GM21529 (cell line): ENCODE measurements at regions not wholly inside any gene's neighbourhood (a gene's known extent, or its start where the extent isn't known, plus 50 kb on each side); places are given as distances from the start of the nearest gene placed in this dataset.
"Not testable (repeated sequence)": the region's sequence is repeated elsewhere in the genome, so short reads cannot be mapped to it uniquely, and the experiment has no call there.

Experiments
- ATAC-seq: cut with Tn5 transposase; IDR thresholded peaks from one replicate; pipeline ENCODE4 v1.9.1; 2021; ENCODE audit not compliant: unreplicated experiment

- ATAC-seq: no peak
Observed at GRCh38 chrX:113157496-113157895, 316.9 kb upstream of the AMOT start.

- ATAC-seq: not testable (repeated sequence)
Observed at GRCh38 chrX:113154315-113154714, 313.7 kb upstream of the AMOT start.

GRCh38 chrX:113136836-113137235, 296.2 kb upstream of the AMOT start:
- ATAC-seq: no peak

- no peak for ATAC-seq
Observed at GRCh38 chrX:113133316-113133715, 292.7 kb upstream of the AMOT start.

GRCh38 chrX:113124693-113125092, 284.1 kb upstream of the AMOT start:
- no peak for ATAC-seq

GRCh38 chrX:113075521-113075920, 234.9 kb upstream of the AMOT start:
- no peak for ATAC-seq

- ATAC-seq: no peak
Observed at GRCh38 chrX:113059714-113060113, 219.1 kb upstream of the AMOT start.

- ATAC-seq: no peak
Observed at GRCh38 chrX:113058634-113059033, 218.0 kb upstream of the AMOT start.

- no peak for ATAC-seq
Observed at GRCh38 chrX:113048896-113049295, 208.3 kb upstream of the AMOT start.

- ATAC-seq: no peak
Observed at GRCh38 chrX:113048480-113048879, 207.8 kb upstream of the AMOT start.

GRCh38 chrX:113033966-113034680, 193.5 kb upstream of the AMOT start:
- no peak for ATAC-seq

- no peak for ATAC-seq
Observed at GRCh38 chrX:113019958-113020357, 179.3 kb upstream of the AMOT start.

- ATAC-seq: no peak
Observed at GRCh38 chrX:113009837-113010236, 169.2 kb upstream of the AMOT start.

GRCh38 chrX:113009029-113009428, 168.4 kb upstream of the AMOT start:
- ATAC-seq: no peak

GRCh38 chrX:113001836-113002235, 161.2 kb upstream of the AMOT start:
- ATAC-seq: no peak

GRCh38 chrX:112997991-112998390, 157.4 kb upstream of the AMOT start:
- ATAC-seq: no peak

GRCh38 chrX:112991801-112992200, 151.2 kb upstream of the AMOT start:
- no peak for ATAC-seq

GRCh38 chrX:112979879-112980278, 139.2 kb upstream of the AMOT start:
- ATAC-seq: no peak

- no peak for ATAC-seq
Observed at GRCh38 chrX:112968351-112969133, 127.9 kb upstream of the AMOT start.

- no peak for ATAC-seq
Observed at GRCh38 chrX:112967903-112968302, 127.3 kb upstream of the AMOT start.

GRCh38 chrX:112967341-112967740, 126.7 kb upstream of the AMOT start:
- ATAC-seq: no peak

- no peak for ATAC-seq
Observed at GRCh38 chrX:112961981-112962380, 121.3 kb upstream of the AMOT start.
